ENCODE measurements at regions not wholly inside any gene's neighbourhood (a gene's known extent, or its start where the extent isn't known, plus 50 kb on each side); places are given as distances from the start of the nearest gene placed in this dataset.

DNA sequence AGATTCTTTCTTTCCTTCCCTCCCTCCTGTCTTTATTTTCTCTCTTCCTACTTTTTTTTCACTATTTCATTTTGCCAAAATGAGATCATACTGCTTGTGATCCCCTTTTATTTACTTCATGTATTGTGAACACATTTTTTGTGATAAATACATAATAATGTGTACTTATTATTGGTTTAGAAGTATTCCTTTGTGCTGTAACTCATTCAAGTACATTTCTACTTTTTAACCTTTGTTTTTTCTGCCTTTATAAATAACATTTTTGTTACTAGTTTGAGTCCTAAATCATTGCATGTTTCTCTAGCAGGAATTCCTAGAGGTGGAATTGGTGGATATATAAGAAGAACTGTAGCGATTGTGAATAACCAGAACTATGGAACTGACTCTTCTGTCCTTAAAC is 214.5 kb upstream of the SFRP2 start:
- ChIA-PET CTCF (no interaction called here), POLR2A (no interaction called here)

- ChIA-PET POLR2A (no interaction called here), CTCF (no interaction called here)
These were observed 212.3 kb upstream of the SFRP2 start for GRCh38 chr4:154001193-154001592.

GRCh38 chr4:153997516-153997915 is 208.6 kb upstream of the SFRP2 start:
- ChIA-PET CTCF (no interaction called here), POLR2A (no interaction called here)

DNA sequence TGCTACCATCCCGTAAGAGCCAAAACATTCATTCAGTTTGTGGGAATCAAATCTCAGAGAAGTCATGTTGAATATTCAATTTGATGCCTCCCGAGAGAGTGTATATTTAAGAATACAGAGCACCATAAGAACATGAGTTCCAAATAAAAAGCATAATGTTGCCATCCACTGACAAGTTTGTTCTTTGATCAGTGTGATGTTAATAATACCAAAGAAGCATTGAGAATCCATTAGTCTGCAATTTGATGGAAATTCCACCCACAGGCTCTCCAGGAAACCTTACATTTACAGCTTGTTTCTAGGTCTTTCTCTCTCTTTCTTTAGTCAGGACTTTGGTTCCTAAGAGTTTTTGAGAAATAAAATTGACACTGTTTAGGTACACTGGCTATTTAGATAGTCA is 200.6 kb upstream of the SFRP2 start:
- CTCF ChIA-PET, result no interaction called here

DNA sequence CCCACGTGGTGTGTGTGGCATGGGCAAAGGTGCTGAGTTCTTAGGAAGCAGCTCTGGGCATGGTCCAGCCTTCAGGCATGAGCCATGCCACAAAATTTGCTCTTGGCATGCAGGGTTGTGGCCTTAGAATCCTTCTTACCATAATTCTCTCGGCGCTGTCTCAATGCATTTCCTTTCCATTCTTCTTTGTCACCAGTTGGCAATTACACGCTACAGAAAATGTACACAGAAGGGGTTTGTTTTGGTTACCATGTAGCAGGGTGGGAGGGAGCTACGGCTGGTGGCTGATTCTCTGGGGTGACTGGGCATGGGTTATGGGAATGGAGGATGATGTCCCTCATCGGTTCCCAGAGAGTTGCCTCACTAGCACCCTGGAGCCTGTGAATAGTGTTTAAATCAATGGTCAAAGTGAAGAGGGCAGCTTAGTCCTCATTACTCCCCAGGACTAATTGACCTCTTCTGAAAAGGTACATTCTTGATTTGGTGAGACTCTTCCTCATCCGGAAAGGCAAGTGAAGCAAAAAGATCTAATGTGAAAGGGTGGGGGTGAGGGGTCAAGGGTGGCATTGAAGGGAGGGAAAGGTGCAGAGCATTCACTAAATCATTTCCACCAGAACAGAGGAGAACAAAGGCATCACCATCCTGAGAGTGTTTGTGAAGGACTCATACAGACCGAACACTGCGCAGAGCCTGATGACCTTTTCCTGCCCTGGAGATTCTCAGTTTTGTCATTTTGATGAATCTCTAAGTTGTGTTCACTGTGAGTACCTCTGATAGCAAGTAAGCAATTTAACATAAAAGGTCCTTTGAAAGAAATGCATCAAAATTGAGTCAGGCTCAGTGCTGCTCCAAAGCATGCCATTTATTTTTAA is 199.8 kb upstream of the SFRP2 start:
- CTCF ChIA-PET, result no interaction called here
- POLR2A ChIA-PET, result no interaction called here

More for the DNA sequence above, 200.6 kb upstream of the SFRP2 start:
- POLR2A ChIA-PET, result no interaction called here

DNA sequence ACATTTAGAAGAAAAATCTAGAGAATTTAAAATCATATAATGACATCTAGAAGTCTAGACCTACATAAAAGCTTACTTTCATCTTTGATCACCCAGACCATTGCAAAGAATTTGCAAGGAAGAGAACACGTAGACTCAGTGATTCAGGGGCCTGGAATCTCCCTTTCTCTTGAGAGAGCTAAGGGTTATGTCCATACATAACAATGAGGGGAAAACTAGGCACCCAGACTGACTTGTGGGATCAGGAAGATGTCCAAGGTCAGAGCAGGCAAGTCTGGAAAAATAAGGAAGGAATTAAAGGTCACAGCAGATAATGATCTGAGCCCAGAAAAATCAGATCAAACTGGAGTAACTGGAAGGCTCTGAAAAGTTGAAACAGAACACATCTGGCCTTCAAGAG is 198.4 kb upstream of the SFRP2 start:
- CTCF ChIA-PET, result no interaction called here
- POLR2A ChIA-PET, result no interaction called here

- CTCF ChIA-PET, result no interaction called here
These were observed 188.1 kb upstream of the SFRP2 start for GRCh38 chr4:153976954-153977353.

DNA sequence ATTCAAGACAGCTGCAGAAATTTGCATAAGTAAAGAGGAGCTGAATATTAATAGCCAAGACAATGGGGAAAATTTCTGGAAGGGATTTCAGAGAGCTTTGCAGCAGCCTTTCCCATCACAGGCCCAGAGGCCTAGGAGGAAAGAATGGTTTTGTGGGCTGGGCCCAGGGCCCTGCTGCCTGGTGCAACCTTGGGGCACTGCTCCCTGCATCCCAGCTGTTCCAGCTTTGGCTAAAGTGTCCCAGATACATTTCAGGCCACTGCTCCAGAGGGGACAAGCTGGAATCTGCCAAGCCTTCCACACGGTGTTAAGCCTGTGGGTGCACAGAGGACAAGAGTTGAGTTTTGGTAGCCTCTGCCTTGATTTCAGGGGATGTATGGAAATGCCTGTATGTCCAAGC is 185.6 kb upstream of the SFRP2 start:
- POLR2A ChIA-PET, result no interaction called here
- CTCF ChIA-PET, result no interaction called here

More at GRCh38 chr4:153976954-153977353, 188.1 kb upstream of the SFRP2 start:
- POLR2A ChIA-PET, result no interaction called here

DNA sequence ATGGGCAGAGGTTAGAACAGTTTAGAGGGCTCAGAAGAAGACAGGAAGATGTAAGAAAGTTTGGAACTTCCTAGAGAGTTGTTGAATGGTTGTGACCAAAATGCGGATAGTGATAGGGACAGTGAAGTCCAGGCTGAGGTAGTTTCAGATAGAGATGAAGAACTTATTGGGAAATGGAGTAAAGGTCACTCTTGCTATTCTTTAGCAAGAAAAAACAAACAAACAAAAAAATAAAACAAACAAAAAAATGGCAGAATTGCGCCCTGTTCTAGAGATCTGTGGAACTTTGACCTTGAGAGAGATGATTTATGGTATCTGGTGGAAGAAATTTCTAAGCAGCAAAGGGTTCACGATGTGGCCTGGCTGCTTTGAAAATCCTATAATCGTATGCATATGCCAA is 185.1 kb upstream of the SFRP2 start:
- CTCF ChIA-PET, result no interaction called here
- POLR2A ChIA-PET, result no interaction called here

- ChIA-PET CTCF (no interaction called here), POLR2A (no interaction called here)
These were observed 183.0 kb upstream of the SFRP2 start for GRCh38 chr4:153971899-153972298.

- POLR2A ChIA-PET, result no interaction called here
These were observed 181.3 kb upstream of the SFRP2 start for GRCh38 chr4:153970169-153970568.

DNA sequence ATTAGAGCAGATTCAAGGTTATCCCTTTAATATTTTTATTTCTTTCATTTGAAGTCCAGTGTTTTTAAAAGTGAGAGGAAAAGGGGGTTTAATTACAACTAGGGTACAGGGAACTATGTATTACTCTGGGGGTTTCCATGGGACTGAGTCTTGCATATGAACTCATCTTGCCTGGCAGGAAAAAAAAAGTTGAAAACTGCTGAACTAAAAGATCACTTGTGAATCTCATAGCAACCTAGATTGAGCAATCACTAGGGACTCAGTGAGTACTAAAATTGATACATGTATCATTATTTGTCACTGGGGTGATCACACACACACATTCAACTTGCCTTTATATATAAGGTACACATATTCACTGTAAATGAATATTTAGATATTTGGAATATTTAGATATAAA is 180.7 kb upstream of the SFRP2 start:
- ChIA-PET CTCF (no interaction called here), POLR2A (no interaction called here)

More at GRCh38 chr4:153970169-153970568, 181.3 kb upstream of the SFRP2 start:
- CTCF ChIA-PET, result no interaction called here

DNA sequence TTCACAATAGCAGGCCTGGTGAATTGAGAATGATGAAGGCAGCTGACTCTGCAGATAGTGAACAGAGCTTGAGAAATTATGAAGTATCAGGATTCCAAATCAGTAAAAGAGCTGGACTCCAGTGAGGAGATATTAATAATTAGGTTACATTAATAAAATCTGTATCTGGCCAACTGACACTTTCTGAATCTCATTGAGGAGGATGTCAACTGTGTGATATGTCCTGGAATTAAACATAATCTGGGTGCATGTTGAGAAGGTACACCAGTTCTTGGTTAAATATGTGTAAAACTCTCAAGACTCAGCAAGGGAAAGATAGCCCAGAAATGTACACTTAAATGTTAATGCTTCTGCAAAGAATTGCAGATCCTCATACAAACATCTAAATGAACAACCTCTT is 177.8 kb upstream of the SFRP2 start:
- CTCF ChIA-PET, result no interaction called here

DNA sequence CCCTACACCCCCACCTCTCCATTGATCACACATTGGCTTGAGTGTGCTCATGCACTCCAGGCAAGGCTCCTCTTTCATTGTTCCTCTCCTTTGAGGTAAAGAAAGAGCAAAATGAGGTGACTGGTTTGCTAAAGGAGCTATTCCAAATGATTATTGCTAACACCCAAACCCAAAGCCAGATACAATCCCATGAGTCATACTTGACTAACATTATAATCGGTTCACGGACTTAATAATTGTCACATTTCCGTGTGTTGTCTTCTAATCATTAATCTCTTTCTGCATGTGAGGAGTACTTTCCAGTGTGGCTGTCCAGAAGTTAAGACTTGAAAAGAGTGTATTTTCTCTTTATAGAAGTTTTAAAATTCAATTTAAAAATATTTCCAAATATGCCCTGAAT is 174.3 kb upstream of the SFRP2 start:
- POLR2A ChIA-PET, result no interaction called here

More for the DNA sequence above, 177.8 kb upstream of the SFRP2 start:
- POLR2A ChIA-PET, result no interaction called here

GRCh38 chr4:153962311-153963039 is 173.6 kb upstream of the SFRP2 start:
- CTCF ChIA-PET, result no interaction called here
- POLR2A ChIA-PET, result no interaction called here

More for the DNA sequence above, 174.3 kb upstream of the SFRP2 start:
- CTCF ChIA-PET, result no interaction called here

GRCh38 chr4:153955327-153955726 is 166.4 kb upstream of the SFRP2 start:
- ChIA-PET POLR2A (no interaction called here), CTCF (no interaction called here)

- ChIA-PET POLR2A (no interaction called here), CTCF (no interaction called here)
These were observed 165.8 kb upstream of the SFRP2 start for GRCh38 chr4:153954654-153955053.

- CTCF ChIA-PET, result no interaction called here
- POLR2A ChIA-PET, result no interaction called here
These were observed 161.5 kb upstream of the SFRP2 start for GRCh38 chr4:153950100-153950979.

DNA sequence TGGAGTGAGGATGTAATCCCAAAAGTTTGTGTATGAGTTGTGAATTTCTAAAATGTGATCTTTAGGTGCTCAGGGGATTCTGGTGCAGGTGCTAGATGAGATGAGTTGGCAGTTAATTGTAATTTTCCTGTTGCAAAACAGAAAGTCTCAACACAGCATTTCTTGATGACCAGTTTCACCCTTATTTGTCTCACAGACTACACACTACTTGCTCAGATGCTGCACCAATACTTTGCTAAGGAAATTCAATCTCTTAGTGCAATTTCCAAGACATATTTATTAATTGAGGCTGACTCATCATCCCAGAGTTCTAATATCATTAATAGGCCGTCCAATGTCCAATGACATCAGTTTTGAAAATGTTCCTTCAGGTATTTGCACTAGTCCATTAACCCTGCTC is 159.2 kb upstream of the SFRP2 start:
- CTCF ChIA-PET, result no interaction called here
- POLR2A ChIA-PET, result no interaction called here

DNA sequence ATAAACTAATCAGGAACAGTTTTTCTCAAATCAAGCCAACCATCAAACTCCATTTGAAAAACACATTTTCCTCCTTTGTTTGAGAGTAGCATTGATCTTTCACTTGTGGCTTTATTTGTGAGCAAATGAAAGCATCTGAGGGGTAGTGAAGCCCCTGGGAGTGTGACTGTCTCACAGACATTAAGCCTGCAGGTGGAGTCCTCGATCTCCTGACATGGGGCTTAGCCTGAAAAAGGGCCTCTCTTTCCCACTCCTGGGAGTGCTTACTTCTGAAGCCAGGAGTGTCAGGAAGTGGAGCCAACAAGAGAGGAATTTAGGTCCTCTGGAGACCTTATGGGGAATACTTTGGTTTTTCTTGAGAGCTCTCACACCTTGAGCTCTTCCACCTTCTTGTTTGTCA is 158.2 kb upstream of the SFRP2 start:
- CTCF ChIA-PET, result no interaction called here

GRCh38 chr4:153945704-153946103 is 156.8 kb upstream of the SFRP2 start:
- POLR2A ChIA-PET, result no interaction called here
- CTCF ChIA-PET, result no interaction called here

More for the DNA sequence above, 158.2 kb upstream of the SFRP2 start:
- POLR2A ChIA-PET, result no interaction called here
